ENCODE measurements at regions not wholly inside any gene's neighbourhood (a gene's known extent, or its start where the extent isn't known, plus 50 kb on each side); places are given as distances from the start of the nearest gene placed in this dataset.
A peak's percentile ranks its signal among the peaks of the same experiment; 100 is the strongest.
"Not testable (repeated sequence)": the region's sequence is repeated elsewhere in the genome, so short reads cannot be mapped to it uniquely, and the experiment has no call there.

DNA sequence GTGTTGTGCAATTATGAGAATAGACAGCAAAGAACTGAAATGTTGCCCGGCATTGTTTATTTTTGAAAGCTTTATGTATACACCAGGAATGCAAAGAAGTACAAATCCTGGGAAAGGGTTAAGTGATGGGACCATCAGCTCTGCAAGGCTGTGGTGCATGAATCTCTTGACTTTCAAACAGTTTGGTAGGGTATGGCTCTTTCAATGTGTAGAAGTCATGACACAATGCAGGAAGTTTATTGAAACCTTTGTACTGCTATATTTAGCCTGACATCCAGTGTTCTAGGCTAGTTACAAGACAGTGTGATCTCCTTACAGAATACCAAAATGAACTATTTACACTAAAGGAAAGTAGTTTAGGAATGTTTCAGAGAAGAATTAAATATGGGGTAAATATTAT is 206.8 kb upstream of the HAND2 start:
- Histone ChIP-seq H3K4me1 (peaks cover 0 to 19% of the 10 kb centered on the region in 2 donors), H3K9me3 (no peaks in the 10 kb centered on the region), H3K27ac (peak overlapping the region; percentile 27 to 72), H3K4me3 (no peak overlapping the region), H3K27me3 (no peaks in the 10 kb centered on the region), H3K36me3 (no peaks in the 10 kb centered on the region)
- TF ChIP-seq, protein P1, sequence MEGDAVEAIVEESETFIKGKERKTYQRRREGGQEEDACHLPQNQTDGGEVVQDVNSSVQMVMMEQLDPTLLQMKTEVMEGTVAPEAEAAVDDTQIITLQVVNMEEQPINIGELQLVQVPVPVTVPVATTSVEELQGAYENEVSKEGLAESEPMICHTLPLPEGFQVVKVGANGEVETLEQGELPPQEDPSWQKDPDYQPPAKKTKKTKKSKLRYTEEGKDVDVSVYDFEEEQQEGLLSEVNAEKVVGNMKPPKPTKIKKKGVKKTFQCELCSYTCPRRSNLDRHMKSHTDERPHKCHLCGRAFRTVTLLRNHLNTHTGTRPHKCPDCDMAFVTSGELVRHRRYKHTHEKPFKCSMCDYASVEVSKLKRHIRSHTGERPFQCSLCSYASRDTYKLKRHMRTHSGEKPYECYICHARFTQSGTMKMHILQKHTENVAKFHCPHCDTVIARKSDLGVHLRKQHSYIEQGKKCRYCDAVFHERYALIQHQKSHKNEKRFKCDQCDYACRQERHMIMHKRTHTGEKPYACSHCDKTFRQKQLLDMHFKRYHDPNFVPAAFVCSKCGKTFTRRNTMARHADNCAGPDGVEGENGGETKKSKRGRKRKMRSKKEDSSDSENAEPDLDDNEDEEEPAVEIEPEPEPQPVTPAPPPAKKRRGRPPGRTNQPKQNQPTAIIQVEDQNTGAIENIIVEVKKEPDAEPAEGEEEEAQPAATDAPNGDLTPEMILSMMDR (IDR thresholded peaks at IDR 0.05) = no peak
- DNase-seq (ENCODE audit: low spot score in 2 of 2) = no peak
- intact Hi-C loops (cut with DNase I) = no loop called here

- no peaks in the 10 kb centered on the region for H3K36me3 ChIP-seq
- intact Hi-C loops (cut with DNase I) = no loop called here
- H3K27ac ChIP-seq = peak overlapping the region; percentile 55 to 72
- peak overlapping the region; percentile 6 to 34 for H3K4me3 ChIP-seq
- TF ChIP-seq, protein P1 (IDR thresholded peaks at IDR 0.05) = no peak
- peaks cover 0 to 19% of the 10 kb centered on the region in 2 donors for H3K4me1 ChIP-seq
- no peaks in the 10 kb centered on the region for H3K9me3 ChIP-seq
- DNase-seq (ENCODE audit: low spot score in 2 of 2) = peak in 1 of 2 donors; percentile 73
- no peaks in the 10 kb centered on the region for H3K27me3 ChIP-seq
These were observed 205.6 kb upstream of the HAND2 start for GRCh38 chr4:173735585-173735984.

GRCh38 chr4:173735049-173735448 is 205.0 kb upstream of the HAND2 start:
- Histone ChIP-seq H3K9me3 (no peaks in the 10 kb centered on the region), H3K27ac (peak overlapping the region; percentile 55 to 72), H3K4me1 (peaks cover 0 to 19% of the 10 kb centered on the region in 2 donors), H3K4me3 (peak overlapping the region in 1 of 2 donors; percentile 34), H3K27me3 (no peaks in the 10 kb centered on the region), H3K36me3 (no peaks in the 10 kb centered on the region)
- TF ChIP-seq, protein P1 (IDR thresholded peaks at IDR 0.05) = no peak
- no peak for DNase-seq (ENCODE audit: low spot score in 2 of 2)
- intact Hi-C loops (cut with DNase I) = no loop called here

DNA sequence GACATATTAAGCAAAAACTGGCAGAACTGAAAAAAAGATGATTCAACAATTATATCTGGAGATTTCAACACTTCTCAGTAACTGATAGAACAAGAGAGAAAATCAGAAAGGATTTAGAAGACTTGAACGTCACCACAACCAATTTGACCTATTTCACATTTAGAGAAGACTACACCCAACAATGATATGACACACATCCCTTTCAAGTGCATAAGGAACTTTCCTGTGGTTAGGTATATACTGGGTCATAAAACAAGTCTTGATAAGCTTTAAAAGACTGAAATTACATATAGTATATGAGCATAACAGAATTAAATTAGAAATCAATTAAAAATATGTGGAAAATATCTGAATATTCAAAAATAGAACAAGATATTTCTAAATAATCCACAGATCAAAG is 201.2 kb upstream of the HAND2 start:
- H3K27ac ChIP-seq = no peak overlapping the region
- H3K36me3 ChIP-seq = no peaks in the 10 kb centered on the region
- no peak for DNase-seq (ENCODE audit: low spot score in 2 of 2)
- H3K27me3 ChIP-seq = no peaks in the 10 kb centered on the region
- TF ChIP-seq, protein P1 (IDR thresholded peaks at IDR 0.05) = no peak
- intact Hi-C loops (cut with DNase I) = no loop called here
- no peaks in the 10 kb centered on the region for H3K9me3 ChIP-seq
- no peak overlapping the region for H3K4me3 ChIP-seq
- peaks cover 0 to 7% of the 10 kb centered on the region in 2 donors for H3K4me1 ChIP-seq

DNA sequence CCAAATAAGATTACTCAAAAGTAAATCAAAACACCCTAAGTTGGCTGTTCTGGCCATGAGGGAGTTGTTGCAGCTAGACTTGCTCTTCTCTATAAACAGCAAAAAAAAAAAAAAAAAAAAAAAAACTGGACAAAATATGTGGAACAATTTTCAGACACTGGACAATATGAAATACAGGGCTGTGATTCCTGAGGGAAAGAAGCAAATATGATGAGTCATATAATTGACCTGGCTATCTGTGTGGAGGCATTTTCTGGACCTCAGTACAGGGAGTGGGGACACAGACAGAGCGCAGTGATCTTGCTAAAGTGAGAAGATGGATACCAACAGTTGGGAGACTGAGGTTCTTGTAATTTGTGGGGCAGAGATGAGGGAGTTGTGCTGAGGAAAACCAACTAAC is 192.0 kb upstream of the HAND2 start:
- TF ChIP-seq, protein P1 (IDR thresholded peaks at IDR 0.05) = no peak
- no peak for DNase-seq (ENCODE audit: low spot score in 2 of 2)
- Histone ChIP-seq H3K36me3 (no peaks in the 10 kb centered on the region), H3K27ac (no peak overlapping the region), H3K4me1 (no peaks in the 10 kb centered on the region), H3K4me3 (no peak overlapping the region), H3K27me3 (no peaks in the 10 kb centered on the region), H3K9me3 (peaks cover 0 to 13% of the 10 kb centered on the region in 2 donors)
- intact Hi-C loops (cut with DNase I) = no loop called here

DNA sequence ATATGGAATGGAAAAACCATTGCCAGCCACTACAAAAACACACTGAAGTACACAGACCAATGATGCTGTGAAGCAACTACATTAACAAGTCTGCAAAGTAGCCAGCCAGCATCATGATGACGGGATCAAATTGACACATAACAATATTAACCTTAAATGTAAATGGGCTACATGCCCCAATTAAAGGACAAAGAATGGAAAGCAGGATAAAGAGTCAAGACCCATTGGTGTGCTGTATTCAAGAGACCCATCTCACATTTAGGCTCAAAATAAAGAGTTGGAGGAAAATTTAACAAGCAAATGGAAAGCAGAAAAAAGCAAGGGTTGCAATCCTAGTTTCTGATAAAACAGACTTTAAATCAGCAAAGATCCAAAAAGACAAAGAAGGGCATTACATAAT is 188.5 kb upstream of the HAND2 start:
- intact Hi-C loops (cut with DNase I); H3K4me3 ChIP-seq: not testable (repeated sequence)
- peaks cover 0 to 13% of the 10 kb centered on the region in 2 donors for H3K9me3 ChIP-seq

More for the DNA sequence above, 188.5 kb upstream of the HAND2 start:
- H3K27me3 ChIP-seq; H3K27ac ChIP-seq; H3K4me1 ChIP-seq; H3K36me3 ChIP-seq; DNase-seq (ENCODE audit: low spot score in 2 of 2): not testable (repeated sequence)
